ENCODE measurements at regions not wholly inside any gene's neighbourhood (a gene's known extent, or its start where the extent isn't known, plus 50 kb on each side); places are given as distances from the start of the nearest gene placed in this dataset.

DNA sequence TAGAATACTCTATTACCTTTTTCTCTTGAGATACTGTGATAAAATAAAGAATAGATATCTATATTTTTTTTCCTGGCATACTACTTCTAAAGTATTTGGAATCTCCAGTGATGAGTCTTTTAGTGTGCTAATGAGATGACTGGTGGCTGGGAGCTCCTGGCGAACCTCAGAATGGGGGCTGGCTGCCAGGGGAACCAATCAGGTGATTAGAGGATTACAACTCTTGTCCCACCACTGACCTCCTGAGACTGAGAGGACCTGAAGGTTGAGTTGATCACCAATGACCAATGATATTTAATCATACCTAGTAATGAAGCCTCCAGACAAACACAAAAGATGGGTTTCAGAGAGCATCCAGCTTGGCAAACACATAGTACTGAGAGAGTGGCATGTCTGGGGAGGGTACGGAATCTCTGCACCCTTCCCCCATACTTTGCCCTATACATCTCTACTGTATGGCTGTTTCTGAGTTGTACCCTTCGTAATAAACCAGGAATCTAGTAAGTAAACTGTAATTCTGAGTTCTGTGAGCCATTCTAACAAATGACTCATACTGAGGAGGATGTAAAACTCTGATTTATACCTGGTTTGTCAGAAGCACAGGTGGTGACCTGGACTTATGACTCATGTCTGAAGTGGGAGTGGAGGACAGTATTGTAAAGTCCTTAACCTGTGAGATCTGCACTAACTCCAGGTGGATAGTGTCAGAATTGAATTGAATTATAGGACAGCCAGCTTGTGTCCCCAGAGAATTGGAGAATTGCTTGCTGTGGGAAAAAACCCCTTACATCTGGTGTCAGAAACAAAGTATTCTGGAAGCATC lies 325.3 kb upstream of the LRRC4C start:
- DNase-seq (ENCODE audit: low spot score), result no peak
- H3K27me3 Mint-ChIP-seq (ENCODE audit: unreplicated experiment), result no peaks in the 10 kb centered on the region
- H3K4me3 Mint-ChIP-seq (ENCODE audit: unreplicated experiment), result no peak overlapping the region
- H3K9me3 Mint-ChIP-seq (ENCODE audit: unreplicated experiment), result peaks cover 6% of the 10 kb centered on the region
- H3K27ac Mint-ChIP-seq (ENCODE audit: unreplicated experiment), result no peak overlapping the region
- H3K4me1 Mint-ChIP-seq (ENCODE audit: unreplicated experiment), result no peaks in the 10 kb centered on the region
- H3K36me3 Mint-ChIP-seq (ENCODE audit: low read depth, unreplicated experiment), result no peaks in the 10 kb centered on the region
- TF ChIP-seq CTCF (IDR thresholded peaks at IDR 0.05; ENCODE audit: unreplicated experiment), result no peak

DNA sequence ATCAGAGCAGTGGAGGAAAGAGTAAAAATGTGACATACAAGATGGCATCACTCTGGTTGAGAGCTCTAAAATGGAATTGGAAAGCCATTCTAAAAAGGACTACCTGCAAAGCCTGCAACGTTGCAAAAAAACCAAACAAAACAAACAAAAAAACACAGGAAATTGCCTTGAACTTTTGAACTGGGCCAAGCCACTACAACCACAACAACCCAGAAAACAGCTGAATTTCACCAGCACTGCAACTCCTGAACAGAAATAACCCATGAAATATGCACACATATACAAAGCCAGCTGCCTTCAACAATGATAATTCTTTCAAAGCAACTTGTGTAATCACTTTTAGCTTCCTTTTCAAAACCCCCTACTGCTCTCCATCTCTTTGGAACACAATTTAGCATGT lies 326.6 kb upstream of the LRRC4C start:
- Mint-ChIP-seq H3K9me3 (ENCODE audit: unreplicated experiment) (peaks cover 7% of the 10 kb centered on the region), H3K36me3 (ENCODE audit: low read depth, unreplicated experiment) (no peaks in the 10 kb centered on the region), H3K27ac (ENCODE audit: unreplicated experiment) (no peak overlapping the region), H3K27me3 (ENCODE audit: unreplicated experiment) (no peaks in the 10 kb centered on the region), H3K4me3 (ENCODE audit: unreplicated experiment) (no peak overlapping the region), H3K4me1 (ENCODE audit: unreplicated experiment) (no peaks in the 10 kb centered on the region)
- no peak for TF ChIP-seq CTCF (IDR thresholded peaks at IDR 0.05; ENCODE audit: unreplicated experiment)
- no peak for DNase-seq (ENCODE audit: low spot score)

GRCh38 chr11:41788177-41788576 lies 328.7 kb upstream of the LRRC4C start:
- Mint-ChIP-seq H3K9me3 (ENCODE audit: unreplicated experiment) (peaks cover 15% of the 10 kb centered on the region), H3K4me3 (ENCODE audit: unreplicated experiment) (no peak overlapping the region), H3K36me3 (ENCODE audit: low read depth, unreplicated experiment) (no peaks in the 10 kb centered on the region), H3K4me1 (ENCODE audit: unreplicated experiment) (no peaks in the 10 kb centered on the region), H3K27me3 (ENCODE audit: unreplicated experiment) (no peaks in the 10 kb centered on the region), H3K27ac (ENCODE audit: unreplicated experiment) (no peak overlapping the region)
- TF ChIP-seq CTCF (IDR thresholded peaks at IDR 0.05; ENCODE audit: unreplicated experiment), result no peak
- DNase-seq (ENCODE audit: low spot score), result no peak

- no peak for TF ChIP-seq CTCF (IDR thresholded peaks at IDR 0.05; ENCODE audit: unreplicated experiment)
- DNase-seq (ENCODE audit: low spot score), result no peak
- Mint-ChIP-seq H3K36me3 (ENCODE audit: low read depth, unreplicated experiment) (no peaks in the 10 kb centered on the region), H3K9me3 (ENCODE audit: unreplicated experiment) (peaks cover 15% of the 10 kb centered on the region), H3K27me3 (ENCODE audit: unreplicated experiment) (no peaks in the 10 kb centered on the region), H3K4me3 (ENCODE audit: unreplicated experiment) (no peak overlapping the region), H3K4me1 (ENCODE audit: unreplicated experiment) (no peaks in the 10 kb centered on the region), H3K27ac (ENCODE audit: unreplicated experiment) (no peak overlapping the region)
Observed at GRCh38 chr11:41789376-41789775, 329.9 kb upstream of the LRRC4C start.

GRCh38 chr11:41795004-41795403 lies 335.6 kb upstream of the LRRC4C start:
- H3K4me3 Mint-ChIP-seq (ENCODE audit: unreplicated experiment), result no peak overlapping the region
- no peaks in the 10 kb centered on the region for H3K27me3 Mint-ChIP-seq (ENCODE audit: unreplicated experiment)
- H3K9me3 Mint-ChIP-seq (ENCODE audit: unreplicated experiment), result peaks cover 9% of the 10 kb centered on the region
- no peak for TF ChIP-seq CTCF (IDR thresholded peaks at IDR 0.05; ENCODE audit: unreplicated experiment)
- no peaks in the 10 kb centered on the region for H3K4me1 Mint-ChIP-seq (ENCODE audit: unreplicated experiment)
- no peaks in the 10 kb centered on the region for H3K36me3 Mint-ChIP-seq (ENCODE audit: low read depth, unreplicated experiment)
- DNase-seq (ENCODE audit: low spot score), result no peak
- H3K27ac Mint-ChIP-seq (ENCODE audit: unreplicated experiment), result no peak overlapping the region
